ENCODE measurements at regions not wholly inside any gene's neighbourhood (a gene's known extent, or its start where the extent isn't known, plus 50 kb on each side); places are given as distances from the start of the nearest gene placed in this dataset.

- Mint-ChIP-seq H3K4me1 (ENCODE audit: low read depth, unreplicated experiment) (peaks cover 16% of the 10 kb centered on the region), H3K27me3 (ENCODE audit: unreplicated experiment) (peaks cover 1% of the 10 kb centered on the region), H3K27ac (ENCODE audit: unreplicated experiment) (no peak overlapping the region), H3K9me3 (ENCODE audit: unreplicated experiment) (peaks cover 6% of the 10 kb centered on the region), H3K4me3 (ENCODE audit: unreplicated experiment) (no peak overlapping the region), H3K36me3 (ENCODE audit: unreplicated experiment) (no peaks in the 10 kb centered on the region)
- DNase-seq = no peak
- no peak for TF ChIP-seq CTCF (IDR thresholded peaks at IDR 0.05; ENCODE audit: partially characterized antibody, unreplicated experiment)
Observed at GRCh38 chr5:171663311-171664085, 122.1 kb upstream of the SMIM23 start.

GRCh38 chr5:171664489-171664888, 121.1 kb upstream of the SMIM23 start:
- Mint-ChIP-seq H3K27ac (ENCODE audit: unreplicated experiment) (no peak overlapping the region), H3K4me3 (ENCODE audit: unreplicated experiment) (no peak overlapping the region), H3K4me1 (ENCODE audit: low read depth, unreplicated experiment) (peaks cover 8% of the 10 kb centered on the region), H3K36me3 (ENCODE audit: unreplicated experiment) (no peaks in the 10 kb centered on the region), H3K9me3 (ENCODE audit: unreplicated experiment) (peaks cover 3% of the 10 kb centered on the region), H3K27me3 (ENCODE audit: unreplicated experiment) (no peaks in the 10 kb centered on the region)
- no peak for DNase-seq
- TF ChIP-seq CTCF (IDR thresholded peaks at IDR 0.05; ENCODE audit: partially characterized antibody, unreplicated experiment) = no peak

- Mint-ChIP-seq H3K4me3 (ENCODE audit: unreplicated experiment) (no peak overlapping the region), H3K27me3 (ENCODE audit: unreplicated experiment) (no peaks in the 10 kb centered on the region), H3K4me1 (ENCODE audit: low read depth, unreplicated experiment) (no peaks in the 10 kb centered on the region), H3K27ac (ENCODE audit: unreplicated experiment) (no peak overlapping the region), H3K36me3 (ENCODE audit: unreplicated experiment) (no peaks in the 10 kb centered on the region), H3K9me3 (ENCODE audit: unreplicated experiment) (peaks cover 4% of the 10 kb centered on the region)
- no peak for DNase-seq
- no peak for TF ChIP-seq CTCF (IDR thresholded peaks at IDR 0.05; ENCODE audit: partially characterized antibody, unreplicated experiment)
Observed at GRCh38 chr5:171666815-171667214, 118.8 kb upstream of the SMIM23 start.

GRCh38 chr5:171667341-171668096, 118.1 kb upstream of the SMIM23 start:
- TF ChIP-seq CTCF (IDR thresholded peaks at IDR 0.05; ENCODE audit: partially characterized antibody, unreplicated experiment) = no peak
- Mint-ChIP-seq H3K9me3 (ENCODE audit: unreplicated experiment) (peaks cover 5% of the 10 kb centered on the region), H3K27me3 (ENCODE audit: unreplicated experiment) (no peaks in the 10 kb centered on the region), H3K36me3 (ENCODE audit: unreplicated experiment) (no peaks in the 10 kb centered on the region), H3K4me3 (ENCODE audit: unreplicated experiment) (no peak overlapping the region), H3K4me1 (ENCODE audit: low read depth, unreplicated experiment) (no peaks in the 10 kb centered on the region), H3K27ac (ENCODE audit: unreplicated experiment) (no peak overlapping the region)
- DNase-seq = no peak

GRCh38 chr5:171668097-171668412, 117.6 kb upstream of the SMIM23 start:
- H3K27ac Mint-ChIP-seq (ENCODE audit: unreplicated experiment) = no peak overlapping the region
- peaks cover 5% of the 10 kb centered on the region for H3K9me3 Mint-ChIP-seq (ENCODE audit: unreplicated experiment)
- no peak for DNase-seq
- no peaks in the 10 kb centered on the region for H3K36me3 Mint-ChIP-seq (ENCODE audit: unreplicated experiment)
- H3K4me1 Mint-ChIP-seq (ENCODE audit: low read depth, unreplicated experiment) = no peaks in the 10 kb centered on the region
- TF ChIP-seq CTCF (IDR thresholded peaks at IDR 0.05; ENCODE audit: partially characterized antibody, unreplicated experiment) = no peak
- H3K27me3 Mint-ChIP-seq (ENCODE audit: unreplicated experiment) = no peaks in the 10 kb centered on the region
- no peak overlapping the region for H3K4me3 Mint-ChIP-seq (ENCODE audit: unreplicated experiment)
